ENCODE measurements at regions not wholly inside any gene's neighbourhood (a gene's known extent, or its start where the extent isn't known, plus 50 kb on each side); places are given as distances from the start of the nearest gene placed in this dataset.

GRCh38 chr5:74446725-74447241, 193.7 kb downstream of the ENC1 start:
- TF ChIP-seq NFIC (IDR thresholded peaks at IDR 0.05), result no peak
- no peak for TF ChIP-seq EP300 (IDR thresholded peaks at IDR 0.05; ENCODE audit: borderline replicate concordance)
- TF ChIP-seq CEBPB (IDR thresholded peaks at IDR 0.05), result no peak
- TF ChIP-seq ZBTB7A (IDR thresholded peaks at IDR 0.05; ENCODE audit: low read depth), result no peak
- TF ChIP-seq YY1 (IDR thresholded peaks at IDR 0.05; ENCODE audit: low read depth), result no peak
- TF ChIP-seq REST (IDR thresholded peaks at IDR 0.05; ENCODE audit: low read depth), result no peak
- TF ChIP-seq TAF1 (IDR thresholded peaks at IDR 0.05; ENCODE audit: low read depth), result no peak
- no peak for TF ChIP-seq RAD21 (IDR thresholded peaks at IDR 0.05; ENCODE audit: low read depth)
- no peak for TF ChIP-seq TEAD4 (IDR thresholded peaks at IDR 0.05)
- TF ChIP-seq FOXM1 (IDR thresholded peaks at IDR 0.05; ENCODE audit: borderline replicate concordance, low read depth), result no peak
- no peak for TF ChIP-seq MAX (IDR thresholded peaks at IDR 0.05)
- TF ChIP-seq CREB1 (IDR thresholded peaks at IDR 0.05; ENCODE audit: low read depth), result no peak
- no peak for TF ChIP-seq TCF12 (IDR thresholded peaks at IDR 0.05; ENCODE audit: low read depth)
- TF ChIP-seq USF1 (IDR thresholded peaks at IDR 0.05), result no peak
